ENCODE measurements at regions not wholly inside any gene's neighbourhood (a gene's known extent, or its start where the extent isn't known, plus 50 kb on each side); places are given as distances from the start of the nearest gene placed in this dataset.

GRCh38 chr2:180651596-180651995, 328.8 kb upstream of the UBE2E3 start:
- Histone ChIP-seq H2AK5ac (ENCODE audit: insufficient read length, low read length) (no peak overlapping the region), H4K20me1 (ENCODE audit: control insufficient read depth, insufficient read depth, insufficient read length) (no peaks in the 10 kb centered on the region), H3K18ac (ENCODE audit: insufficient read length, low read depth, low read length) (no peak overlapping the region), H4K91ac (ENCODE audit: insufficient read length, low read depth, low read length) (no peak overlapping the region), H2BK15ac (ENCODE audit: low read depth, low read length) (no peak overlapping the region), H3K23me2 (ENCODE audit: insufficient read length, low read depth, low read length, poor library complexity, severe bottlenecking) (no peaks in the 10 kb centered on the region), H4K8ac (replicated peaks; ENCODE audit: insufficient read length, low read depth, low read length) (no peak overlapping the region), H3K79me1 (ENCODE audit: insufficient read depth, low read depth, low read length, poor library complexity, severe bottlenecking) (no peaks in the 10 kb centered on the region), H3K56ac (ENCODE audit: insufficient read length, low read depth, low read length) (no peak overlapping the region), H3K9ac (ENCODE audit: extremely low read depth, insufficient read length, low read length) (no peak overlapping the region), H2BK20ac (ENCODE audit: low read depth, low read length, poor library complexity, severe bottlenecking) (no peak overlapping the region), H3K27ac (ENCODE audit: insufficient read length, low read depth, low read length) (no peak overlapping the region), H3T11ph (ENCODE audit: low read length) (no peak overlapping the region), H3K4ac (ENCODE audit: low read depth, low read length) (no peak overlapping the region), H3K14ac (ENCODE audit: insufficient read depth, low read length) (no peak overlapping the region), H2BK5ac (ENCODE audit: insufficient read length, low read length) (no peak overlapping the region), H3K23ac (ENCODE audit: insufficient read length, low read depth, low read length) (no peak overlapping the region), H3K9me3 (ENCODE audit: control insufficient read depth, low read depth, low read length) (no peaks in the 10 kb centered on the region), H2BK120ac (ENCODE audit: low read depth, low read length, poor library complexity, severe bottlenecking) (no peak overlapping the region), H3K27me3 (ENCODE audit: insufficient read depth, low read length) (no peaks in the 10 kb centered on the region), H2BK12ac (ENCODE audit: insufficient read length, low read depth, low read length) (no peak overlapping the region), H3K4me2 (ENCODE audit: insufficient read depth, insufficient read length, low read length) (no peak overlapping the region), H3K4me1 (ENCODE audit: insufficient read depth, low read length) (peaks cover 2% of the 10 kb centered on the region; the same call in 1 of the 2 replicates), H4K5ac (ENCODE audit: insufficient read length, low read depth, low read length) (no peak overlapping the region), H2AFZ (ENCODE audit: low read length) (no peak overlapping the region), H3K79me2 (ENCODE audit: insufficient read depth, low read length) (no peaks in the 10 kb centered on the region)
- no peaks in the 10 kb centered on the region for H3K36me3 Mint-ChIP-seq (ENCODE audit: insufficient read depth in 1 of 3, low read depth in 3 of 3)
- WGBS (ENCODE audit: extremely low coverage, insufficient read length, low lambda C conversion rate): no CpG with 5 or more reads among the region's 8 CpGs
- peaks cover 12 to 16% of the 10 kb centered on the region in 2 experiments for H3K4me1 Mint-ChIP-seq
- no peak for TF ChIP-seq CTCF (conservative IDR thresholded peaks at IDR 0.05)
- no peak overlapping the region for H3K4me3 Mint-ChIP-seq
- H3K9me3 Mint-ChIP-seq: no peaks in the 10 kb centered on the region
- H3K27ac Mint-ChIP-seq: no peak overlapping the region
- H3K27me3 Mint-ChIP-seq (ENCODE audit: low read depth): no peaks in the 10 kb centered on the region
- no peak for DNase-seq

Data from H9 (cell line).